Hepatocyte (in vitro differentiated cells): ENCODE measurements at regions not wholly inside any gene's neighbourhood (a gene's known extent, or its start where the extent isn't known, plus 50 kb on each side); places are given as distances from the start of the nearest gene placed in this dataset.

ENCODE experiments used
- EZH2 ChIP-seq: fragments of 200-600 bp; sonication (generic); IDR thresholded peaks from 2 replicates; pipeline ENCODE4 v1.6.1; 2016; ENCODE audit warnings: antibody characterized with exemption, mild to moderate bottlenecking, borderline replicate concordance
- TF ChIP-seq, protein P1 (sequence below): fragments of 200-600 bp; sonication (generic); IDR thresholded peaks from 2 replicates; pipeline ENCODE4 v1.5.1; 2016; ENCODE audit warnings: antibody characterized with exemption, mild to moderate bottlenecking; ENCODE audit not compliant: poor library complexity

DNA sequence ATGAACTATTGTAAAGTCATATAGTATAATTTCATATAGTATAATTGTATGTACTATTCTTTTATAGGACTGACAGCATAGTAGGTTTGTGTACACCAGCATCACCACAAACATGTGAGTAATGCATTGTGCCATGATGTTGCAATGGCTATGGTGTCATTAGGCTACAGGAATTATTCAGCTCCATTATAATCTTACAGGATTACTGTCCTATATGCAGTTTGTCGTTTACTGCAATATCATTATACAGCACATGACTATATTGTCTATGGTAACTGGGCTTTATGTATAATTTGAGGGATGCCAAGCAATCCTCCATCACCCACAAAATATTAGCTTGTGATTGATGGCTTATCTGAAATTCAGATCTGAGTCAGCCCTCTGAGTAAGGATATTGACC is 54.2 kb upstream of the PBX1 start:
- TF ChIP-seq, protein P1, sequence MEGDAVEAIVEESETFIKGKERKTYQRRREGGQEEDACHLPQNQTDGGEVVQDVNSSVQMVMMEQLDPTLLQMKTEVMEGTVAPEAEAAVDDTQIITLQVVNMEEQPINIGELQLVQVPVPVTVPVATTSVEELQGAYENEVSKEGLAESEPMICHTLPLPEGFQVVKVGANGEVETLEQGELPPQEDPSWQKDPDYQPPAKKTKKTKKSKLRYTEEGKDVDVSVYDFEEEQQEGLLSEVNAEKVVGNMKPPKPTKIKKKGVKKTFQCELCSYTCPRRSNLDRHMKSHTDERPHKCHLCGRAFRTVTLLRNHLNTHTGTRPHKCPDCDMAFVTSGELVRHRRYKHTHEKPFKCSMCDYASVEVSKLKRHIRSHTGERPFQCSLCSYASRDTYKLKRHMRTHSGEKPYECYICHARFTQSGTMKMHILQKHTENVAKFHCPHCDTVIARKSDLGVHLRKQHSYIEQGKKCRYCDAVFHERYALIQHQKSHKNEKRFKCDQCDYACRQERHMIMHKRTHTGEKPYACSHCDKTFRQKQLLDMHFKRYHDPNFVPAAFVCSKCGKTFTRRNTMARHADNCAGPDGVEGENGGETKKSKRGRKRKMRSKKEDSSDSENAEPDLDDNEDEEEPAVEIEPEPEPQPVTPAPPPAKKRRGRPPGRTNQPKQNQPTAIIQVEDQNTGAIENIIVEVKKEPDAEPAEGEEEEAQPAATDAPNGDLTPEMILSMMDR: no peak
- no peak for TF ChIP-seq EZH2
